Stimulated activated CD8-positive, alpha-beta memory T cell treated with anti-CD3 and anti-CD28 coated beads, Interleukin-2, amount 100 ng/mL, for 1 hour (primary cell): ENCODE measurements at regions not wholly inside any gene's neighbourhood (a gene's known extent, or its start where the extent isn't known, plus 50 kb on each side); places are given as distances from the start of the nearest gene placed in this dataset.

ENCODE experiments used
- DNase-seq, 2 donors: peaks; one replicate each; pipeline ENCODE4 v3.0.0-alpha.2; 2020; ENCODE audit warnings: low read depth in 2 of 2

DNA sequence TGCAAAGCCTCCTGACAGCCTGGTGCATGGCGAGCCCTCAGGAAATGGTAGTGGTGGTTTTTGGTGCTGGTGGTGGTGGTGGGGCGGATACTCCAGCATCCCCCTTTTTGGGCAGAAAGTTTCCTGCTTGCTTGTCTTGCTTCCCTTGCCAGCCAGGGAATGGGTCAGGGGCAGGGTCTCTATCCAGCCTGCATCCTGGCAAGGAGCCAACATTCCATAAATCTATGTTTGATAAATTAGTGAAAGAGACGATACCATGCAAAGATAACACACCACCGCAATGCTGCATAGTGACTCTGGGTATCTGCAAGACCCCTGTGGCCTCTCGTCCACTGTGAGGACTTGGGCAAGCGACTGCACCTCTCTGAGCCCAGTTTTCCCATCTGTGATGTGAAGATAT, 246.2 kb downstream of the LRFN2 start:
- no peak for DNase-seq

DNA sequence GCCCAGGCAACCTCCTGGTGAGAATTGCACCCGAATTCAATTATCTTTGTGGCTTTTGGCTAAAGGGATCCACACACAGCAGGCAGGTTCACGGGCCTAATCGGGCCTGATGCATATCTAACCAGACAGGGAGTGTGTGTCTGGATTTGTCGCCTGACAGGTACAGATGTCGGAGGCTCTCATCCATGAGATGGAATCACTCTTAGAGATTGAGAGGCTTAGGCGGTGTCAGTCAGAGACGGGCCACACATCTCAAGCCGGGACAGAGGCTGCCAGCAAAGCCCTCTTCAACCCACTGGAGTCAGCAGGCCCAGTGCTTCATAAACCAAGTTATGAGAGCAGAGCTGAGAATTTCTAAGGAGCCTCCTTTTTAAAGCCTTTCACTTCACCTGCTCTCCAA, 247.0 kb downstream of the LRFN2 start:
- no peak for DNase-seq

GRCh38 chr6:40338306-40338705, 248.9 kb downstream of the LRFN2 start:
- DNase-seq, result no peak

GRCh38 chr6:40336940-40337760, 250.0 kb downstream of the LRFN2 start:
- no peak for DNase-seq

GRCh38 chr6:40336296-40336695, 250.9 kb downstream of the LRFN2 start:
- DNase-seq, result no peak

- DNase-seq, result no peak
These were observed 252.5 kb downstream of the LRFN2 start for GRCh38 chr6:40334496-40335270.

GRCh38 chr6:40331545-40331944, 255.6 kb downstream of the LRFN2 start:
- no peak for DNase-seq

GRCh38 chr6:40330301-40330721, 256.9 kb downstream of the LRFN2 start:
- no peak for DNase-seq

DNA sequence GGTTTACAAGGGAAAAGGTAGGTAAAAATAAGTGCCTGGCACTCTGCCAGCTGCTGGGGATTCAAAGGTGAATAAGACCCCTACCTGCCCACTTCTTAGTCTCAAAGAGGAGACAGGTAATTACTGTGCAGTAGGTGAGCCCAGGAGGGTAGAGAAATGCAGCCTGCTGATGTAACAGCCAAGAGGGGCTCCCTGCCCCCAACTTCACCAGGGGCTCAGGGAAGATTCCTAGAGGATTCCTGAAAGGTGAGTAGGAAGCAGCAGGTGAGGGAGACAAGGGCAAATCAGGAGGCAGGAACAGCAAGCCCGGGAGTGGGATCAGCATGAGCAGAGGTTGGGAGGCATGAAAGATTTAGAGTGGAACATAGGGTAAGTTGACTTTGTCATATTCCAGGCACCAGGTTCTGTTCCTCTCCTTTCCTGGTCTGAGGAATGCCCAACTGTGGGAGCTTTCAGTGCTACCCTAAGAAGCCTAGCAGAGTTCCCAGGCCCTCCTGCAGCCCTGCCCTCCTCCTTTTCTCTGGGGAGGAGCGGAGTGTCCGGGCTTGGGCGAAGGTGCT, 258.1 kb downstream of the LRFN2 start:
- no peak for DNase-seq

DNA sequence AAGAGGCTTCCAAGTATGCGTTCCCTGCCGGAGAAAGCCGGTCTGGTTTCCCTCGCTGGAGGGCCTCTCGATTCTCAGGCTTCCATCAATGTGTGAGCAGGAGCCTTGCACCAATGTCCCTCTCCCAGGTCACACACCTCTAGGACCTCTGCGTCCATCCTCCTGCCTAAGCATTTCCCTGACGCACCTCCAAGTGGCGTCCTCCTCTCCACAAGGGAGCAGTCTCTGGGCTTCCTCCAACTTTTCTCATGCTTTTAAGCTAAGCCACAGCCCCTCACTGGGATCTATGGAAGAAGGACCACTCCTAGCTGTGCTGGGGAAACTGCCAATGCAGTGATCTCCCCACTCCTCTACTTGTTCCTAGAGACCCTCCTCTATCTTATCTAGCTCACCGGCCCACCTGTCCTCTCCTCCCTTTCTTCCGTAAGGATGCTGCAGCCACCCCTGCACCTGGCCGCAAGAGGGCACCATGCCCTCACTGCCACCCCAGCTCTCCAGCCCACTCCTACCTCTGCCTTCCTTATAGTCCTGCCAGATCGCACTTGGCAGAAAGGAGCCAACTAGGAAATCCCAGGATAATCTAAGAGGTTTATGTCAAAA, 258.7 kb downstream of the LRFN2 start:
- DNase-seq, result no peak

DNA sequence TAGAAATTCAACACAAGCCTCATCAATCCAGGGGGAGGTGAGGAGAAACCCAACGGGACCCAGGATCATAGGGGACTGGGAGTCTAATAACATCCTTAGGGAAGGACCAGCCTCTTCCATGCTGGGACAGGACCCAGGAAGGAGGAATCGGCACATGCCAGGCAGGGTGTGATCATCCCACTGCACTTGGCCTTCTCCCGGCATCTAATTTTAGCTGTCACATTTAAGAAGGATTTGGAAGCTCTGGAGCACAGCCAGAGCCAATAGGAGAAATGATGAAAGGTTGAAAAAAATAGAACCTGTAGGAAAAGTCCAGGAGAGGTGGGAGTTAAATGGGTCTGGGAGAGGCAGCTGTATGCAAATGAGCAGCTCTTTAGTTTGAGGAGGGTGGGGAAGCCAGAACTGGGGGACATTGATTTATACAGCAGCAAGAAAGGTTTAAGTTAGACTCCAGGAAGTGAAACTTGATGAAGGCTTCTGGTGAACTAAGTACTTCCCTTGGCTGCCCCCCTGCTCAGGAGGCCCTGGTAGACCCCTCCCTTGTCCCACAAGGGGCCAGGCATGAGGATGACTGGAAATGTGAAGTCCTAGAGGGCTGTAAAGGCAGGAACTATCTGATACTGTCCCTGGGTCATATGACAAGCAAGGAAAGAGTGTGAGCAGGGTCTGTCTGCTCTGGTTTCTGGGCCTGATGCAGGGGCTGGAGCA, 260.3 kb downstream of the LRFN2 start:
- DNase-seq, result no peak

DNA sequence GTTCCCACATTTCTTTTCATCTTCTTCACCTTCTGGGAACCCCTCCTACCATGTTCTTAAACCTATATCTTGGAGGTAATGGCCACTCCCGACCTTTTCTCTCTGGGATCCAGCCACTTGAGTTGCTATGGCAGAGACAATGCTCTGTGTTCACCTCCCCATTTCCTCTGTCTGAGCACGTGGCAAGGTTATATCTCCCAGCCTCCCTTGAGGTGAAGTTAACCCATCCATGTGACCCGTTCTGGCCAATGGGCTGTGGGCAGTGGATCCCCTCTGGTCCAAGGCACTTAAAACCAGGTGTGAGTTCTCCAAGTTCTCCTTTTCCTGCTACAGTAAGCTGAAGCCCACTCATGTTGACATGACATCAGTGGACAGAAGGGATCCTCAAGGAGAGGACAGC, 261.4 kb downstream of the LRFN2 start:
- DNase-seq, result no peak

GRCh38 chr6:40325041-40325440, 262.1 kb downstream of the LRFN2 start:
- no peak for DNase-seq

GRCh38 chr6:40323881-40324634, 263.1 kb downstream of the LRFN2 start:
- DNase-seq, result no peak

DNA sequence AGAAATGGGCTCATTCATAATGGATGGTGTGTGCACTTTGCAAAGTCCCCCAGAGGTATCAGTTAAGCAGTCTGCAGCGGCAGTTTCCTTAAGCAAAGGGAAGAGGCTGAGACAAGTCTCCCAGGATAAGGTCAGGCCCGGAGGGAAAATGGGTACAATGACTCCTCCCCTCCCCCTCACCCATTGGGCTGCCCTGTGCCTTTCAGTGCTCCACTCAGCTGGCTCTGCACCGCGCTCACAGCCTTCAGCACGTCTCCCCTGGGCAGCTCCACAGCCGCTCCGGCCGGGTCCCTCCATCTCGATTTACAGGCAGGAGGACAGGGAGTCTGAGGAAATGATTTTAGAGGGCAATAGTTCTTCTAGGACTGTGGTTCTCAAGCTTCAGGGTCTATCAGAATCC, 264.8 kb downstream of the LRFN2 start:
- no peak for DNase-seq

DNA sequence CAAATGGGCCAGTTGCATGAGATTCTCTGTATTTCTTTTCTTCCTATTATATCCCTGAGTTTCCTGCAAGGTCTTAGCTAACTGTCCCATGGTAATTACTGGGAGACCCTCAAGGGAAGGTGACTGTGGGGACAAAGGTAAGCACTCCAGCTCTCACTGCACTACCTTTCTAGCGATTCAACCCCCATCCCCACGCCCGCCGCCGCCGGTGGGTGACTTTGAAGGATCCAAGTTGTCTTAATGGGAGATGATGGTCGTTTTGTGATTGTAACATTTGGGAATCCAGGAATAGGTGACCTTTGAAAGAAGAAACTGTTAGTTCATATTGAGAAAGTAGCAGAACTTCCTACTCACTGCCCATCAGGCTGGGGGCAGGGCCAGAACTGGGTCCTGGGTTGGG, 265.5 kb downstream of the LRFN2 start:
- no peak for DNase-seq

GRCh38 chr6:40320947-40321346, 266.2 kb downstream of the LRFN2 start:
- no peak for DNase-seq

GRCh38 chr6:40320441-40320840, 266.7 kb downstream of the LRFN2 start:
- DNase-seq, result no peak

- DNase-seq, result no peak
These were observed 268.0 kb downstream of the LRFN2 start for GRCh38 chr6:40319124-40319523.

GRCh38 chr6:40315060-40315459, 272.1 kb downstream of the LRFN2 start:
- DNase-seq, result no peak

DNA sequence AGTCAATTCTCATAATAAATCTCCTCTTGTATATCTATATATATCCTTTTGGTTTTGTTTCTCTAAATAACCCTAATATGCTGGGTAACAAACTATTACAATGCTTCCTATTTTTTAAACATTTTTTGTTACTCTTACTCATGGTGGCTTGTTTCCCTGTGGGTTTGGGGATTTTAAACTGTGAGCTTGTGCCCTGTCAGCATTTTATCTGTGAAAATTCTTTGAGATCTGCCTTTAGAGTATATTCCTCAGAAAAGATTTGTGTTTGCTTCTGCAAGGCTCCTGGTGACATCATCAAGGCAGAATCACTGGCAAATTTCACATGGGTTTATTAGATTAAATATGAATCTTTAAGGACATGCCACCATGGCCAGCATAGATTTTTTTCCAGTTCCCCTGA, 273.6 kb downstream of the LRFN2 start:
- DNase-seq, result no peak
